GM18861 (cell line): ENCODE measurements at regions not wholly inside any gene's neighbourhood (a gene's known extent, or its start where the extent isn't known, plus 50 kb on each side); places are given as distances from the start of the nearest gene placed in this dataset.

Source experiments
- ATAC-seq: cut with Tn5 transposase; IDR thresholded peaks from one replicate; pipeline ENCODE4 v1.9.1; 2021; ENCODE audit not compliant: unreplicated experiment

GRCh38 chr7:45509222-45509621 lies 64.9 kb upstream of the ADCY1 start:
- no peak for ATAC-seq

GRCh38 chr7:45511721-45512597 lies 62.2 kb upstream of the ADCY1 start:
- ATAC-seq: no peak

GRCh38 chr7:45514944-45515343 lies 59.2 kb upstream of the ADCY1 start:
- no peak for ATAC-seq

GRCh38 chr7:45515346-45515745 lies 58.8 kb upstream of the ADCY1 start:
- no peak for ATAC-seq
